SKM-1 (cell line): ENCODE measurements at regions not wholly inside any gene's neighbourhood (a gene's known extent, or its start where the extent isn't known, plus 50 kb on each side); places are given as distances from the start of the nearest gene placed in this dataset.
"Not testable (repeated sequence)": the region's sequence is repeated elsewhere in the genome, so short reads cannot be mapped to it uniquely, and the experiment has no call there.

Experiments
- DNase-seq: peaks from one replicate; lab custom pipeline; 2025; ENCODE audit not compliant: unreplicated experiment; lab: John Stamatoyannopoulos, UW

DNA sequence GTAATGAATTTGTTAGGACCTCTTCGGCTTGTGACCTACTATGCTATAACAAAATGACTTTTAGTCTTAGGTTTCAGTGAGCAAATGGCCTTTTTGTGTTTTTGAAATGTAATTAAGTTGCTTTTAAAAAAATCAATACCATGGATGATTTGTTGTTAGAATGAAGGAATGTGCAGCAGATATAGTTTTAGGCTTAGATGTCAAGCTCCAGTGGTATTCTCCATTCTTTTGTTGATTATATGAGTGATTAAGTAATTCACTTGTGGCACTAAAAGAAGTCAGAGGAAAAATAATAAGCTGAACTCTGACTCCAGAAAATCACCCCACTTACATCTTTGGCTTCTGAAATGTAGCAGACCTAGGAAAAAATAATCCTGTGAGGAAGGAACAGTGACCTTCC lies 474.1 kb upstream of the MIS18BP1 start:
- no peak for DNase-seq

DNA sequence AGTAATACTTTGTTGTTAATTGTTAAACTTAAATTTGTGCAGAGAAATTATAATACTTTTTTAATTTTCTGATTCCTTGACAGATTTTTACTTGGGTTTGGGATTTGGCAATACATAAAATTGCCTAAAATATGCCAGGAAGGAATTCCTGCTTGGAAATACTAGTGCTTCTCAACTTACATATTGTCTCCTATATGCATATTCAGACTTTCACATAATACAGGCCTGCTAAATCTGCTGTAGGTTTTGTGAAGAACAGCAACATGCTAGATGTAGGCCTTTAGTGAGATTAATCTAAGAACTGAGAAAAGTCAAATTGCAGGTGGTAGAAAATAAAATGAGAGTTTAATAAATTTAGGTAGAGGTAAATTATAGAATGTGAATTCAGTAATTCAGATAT lies 468.5 kb upstream of the MIS18BP1 start:
- no peak for DNase-seq

GRCh38 chr14:45716572-45716971 lies 463.6 kb upstream of the MIS18BP1 start:
- no peak for DNase-seq

DNA sequence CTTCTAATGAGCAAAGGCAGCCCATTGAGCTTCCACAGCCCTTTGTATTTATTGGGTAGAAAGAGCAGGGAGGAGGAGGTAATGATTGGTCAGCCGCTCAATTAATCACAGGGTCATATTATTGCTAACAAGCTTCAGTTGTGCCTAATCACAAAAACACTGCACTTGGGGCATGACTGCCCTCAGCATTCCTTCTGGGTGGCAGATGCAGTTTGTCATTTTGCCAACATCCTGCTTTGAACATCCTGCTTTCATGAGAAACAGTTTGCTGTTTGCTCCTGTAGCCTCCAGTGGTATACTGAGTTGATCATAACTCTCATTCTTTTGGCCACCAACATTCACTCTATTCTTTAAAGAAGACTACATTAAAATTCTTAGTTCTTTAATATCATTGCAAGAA lies 462.9 kb upstream of the MIS18BP1 start:
- no peak for DNase-seq

GRCh38 chr14:45709541-45709940 lies 456.5 kb upstream of the MIS18BP1 start:
- DNase-seq, result no peak

GRCh38 chr14:45705940-45706534 lies 453.0 kb upstream of the MIS18BP1 start:
- DNase-seq, result no peak

DNA sequence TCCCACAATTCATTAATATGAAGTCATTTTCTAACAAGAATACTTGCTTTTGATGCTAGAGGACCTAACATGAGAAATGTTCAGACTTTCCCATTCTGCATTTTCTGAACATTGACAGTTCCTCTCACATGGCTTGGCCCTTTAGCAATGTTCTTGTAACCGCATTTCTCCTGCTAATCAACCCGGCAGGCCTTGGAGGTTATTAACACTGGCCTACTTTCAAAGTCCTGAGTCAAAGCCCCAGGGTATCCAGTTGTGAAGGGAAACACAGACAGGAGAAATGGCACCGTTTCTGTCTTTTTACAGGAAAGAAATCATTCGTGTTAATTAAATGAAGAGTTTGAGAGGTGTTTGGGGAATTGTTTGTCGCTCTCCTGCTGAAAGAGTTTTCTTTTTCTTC lies 446.5 kb upstream of the MIS18BP1 start:
- DNase-seq, result no peak

GRCh38 chr14:45698462-45699134 lies 445.6 kb upstream of the MIS18BP1 start:
- no peak for DNase-seq

DNA sequence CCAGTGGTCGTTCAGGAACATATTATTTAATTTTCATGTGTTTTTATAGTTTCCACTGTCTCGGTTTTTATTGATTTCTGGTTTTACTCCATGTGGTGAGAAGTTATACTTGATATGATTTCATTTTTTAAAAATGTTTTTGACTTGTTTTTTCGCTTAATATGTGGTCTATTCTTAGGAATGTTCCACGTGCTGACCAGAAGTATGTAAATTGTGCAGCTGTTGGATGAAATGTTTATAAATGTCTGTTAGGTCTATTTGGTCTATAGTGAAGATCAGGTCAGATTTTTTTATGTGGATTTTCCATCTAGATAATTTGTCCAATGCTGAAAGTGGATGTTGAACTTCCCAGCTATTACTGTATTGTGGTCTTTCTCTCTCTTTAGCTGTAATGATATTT lies 433.8 kb upstream of the MIS18BP1 start:
- no peak for DNase-seq

GRCh38 chr14:45680531-45680930 lies 427.5 kb upstream of the MIS18BP1 start:
- no peak for DNase-seq

DNA sequence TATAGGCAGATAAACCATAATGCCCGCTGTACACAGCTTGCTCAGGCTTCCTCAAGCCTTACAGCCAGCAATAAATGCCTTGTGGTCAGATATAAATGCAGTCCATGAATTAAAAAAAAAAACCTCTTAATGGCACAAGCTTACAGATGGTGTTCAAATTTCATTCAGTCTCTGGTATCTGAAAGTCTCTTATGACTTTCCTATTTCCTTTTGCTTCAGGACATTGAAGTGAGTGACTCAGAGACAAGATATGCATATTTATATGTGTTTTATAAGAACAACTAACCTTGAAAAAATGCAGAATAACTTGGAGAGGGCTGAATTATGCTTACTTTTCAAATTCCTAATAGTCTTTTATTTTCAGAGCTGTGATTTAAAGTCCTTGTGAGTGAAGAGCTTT lies 426.9 kb upstream of the MIS18BP1 start:
- DNase-seq, result no peak

- DNase-seq, result no peak
Observed at GRCh38 chr14:45678163-45678562, 425.2 kb upstream of the MIS18BP1 start.

- no peak for DNase-seq
Observed at GRCh38 chr14:45673420-45673819, 420.4 kb upstream of the MIS18BP1 start.

DNA sequence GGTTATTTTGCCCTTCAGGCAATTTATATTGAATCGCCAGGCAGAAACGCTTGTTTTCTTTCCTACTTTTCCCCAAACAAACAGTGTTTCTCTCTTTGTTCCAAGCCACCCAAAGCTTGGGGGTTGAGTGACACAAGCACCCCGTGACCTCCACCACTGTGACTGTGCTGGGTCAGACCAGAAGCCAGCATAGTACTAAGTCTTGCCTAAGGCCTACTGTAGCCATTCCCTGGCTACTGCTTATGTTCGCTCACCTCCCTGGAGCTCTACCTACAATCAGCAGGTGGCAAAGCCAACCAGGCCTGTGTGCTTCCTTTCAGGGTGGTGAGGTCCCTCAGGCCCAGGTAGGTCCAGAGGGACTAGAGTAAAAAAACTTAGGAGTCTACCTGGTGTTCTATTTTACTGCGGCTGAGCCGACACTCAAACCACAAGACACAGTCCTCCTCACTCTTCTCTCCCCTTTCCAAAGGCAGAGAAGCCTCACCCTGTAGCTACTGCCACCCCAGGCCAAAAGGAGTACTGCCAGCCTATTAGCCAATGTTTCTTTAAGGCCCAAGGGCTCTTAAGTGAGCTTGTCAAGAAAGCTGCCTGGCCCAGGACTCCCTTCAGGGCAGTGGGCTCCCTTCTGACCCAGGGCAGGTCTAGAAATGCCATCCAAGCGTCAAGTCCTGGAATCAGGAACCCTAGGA lies 411.8 kb upstream of the MIS18BP1 start:
- DNase-seq, result no peak

GRCh38 chr14:45658917-45659299 lies 405.9 kb upstream of the MIS18BP1 start:
- DNase-seq, result no peak

- no peak for DNase-seq
Observed at GRCh38 chr14:45658226-45658916, 405.4 kb upstream of the MIS18BP1 start.

GRCh38 chr14:45651890-45652289 lies 398.9 kb upstream of the MIS18BP1 start:
- no peak for DNase-seq

DNA sequence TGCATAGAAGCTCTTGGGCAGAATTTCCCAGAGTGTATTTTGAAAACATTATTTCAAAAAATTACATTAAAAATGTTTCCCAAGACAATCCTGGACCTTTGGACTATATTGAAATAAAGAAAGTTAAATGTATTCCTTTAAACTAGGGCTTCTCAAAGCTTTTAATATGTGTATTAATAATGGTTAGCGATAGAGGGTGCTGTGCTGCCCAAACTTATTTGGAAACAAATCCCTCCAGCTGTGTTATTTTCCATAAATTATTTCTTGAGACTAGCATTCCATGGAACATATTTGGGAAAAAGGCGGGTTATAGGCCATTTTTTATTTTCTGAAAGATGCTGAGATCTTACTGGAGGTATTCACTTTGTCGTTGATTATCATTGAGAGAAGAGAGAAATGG lies 397.8 kb upstream of the MIS18BP1 start:
- DNase-seq, result no peak

DNA sequence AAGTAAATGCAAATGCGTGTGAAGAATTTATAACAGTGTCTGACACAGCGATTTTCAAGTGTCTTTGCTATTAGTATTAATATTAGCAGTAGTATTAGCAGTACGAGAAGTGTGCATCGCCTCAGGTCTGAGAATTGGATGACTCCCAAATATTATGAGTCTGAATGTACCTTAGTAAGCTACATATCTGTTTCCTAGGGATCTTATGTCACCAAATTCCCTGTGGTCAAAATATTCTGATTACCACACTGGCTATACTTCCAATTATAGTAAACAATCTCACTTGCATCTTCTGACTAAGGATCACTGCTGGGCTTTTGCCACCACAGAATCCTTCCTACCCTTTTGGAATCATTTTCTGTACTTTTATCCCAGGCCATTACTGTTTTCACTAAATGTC lies 396.0 kb upstream of the MIS18BP1 start:
- no peak for DNase-seq

DNA sequence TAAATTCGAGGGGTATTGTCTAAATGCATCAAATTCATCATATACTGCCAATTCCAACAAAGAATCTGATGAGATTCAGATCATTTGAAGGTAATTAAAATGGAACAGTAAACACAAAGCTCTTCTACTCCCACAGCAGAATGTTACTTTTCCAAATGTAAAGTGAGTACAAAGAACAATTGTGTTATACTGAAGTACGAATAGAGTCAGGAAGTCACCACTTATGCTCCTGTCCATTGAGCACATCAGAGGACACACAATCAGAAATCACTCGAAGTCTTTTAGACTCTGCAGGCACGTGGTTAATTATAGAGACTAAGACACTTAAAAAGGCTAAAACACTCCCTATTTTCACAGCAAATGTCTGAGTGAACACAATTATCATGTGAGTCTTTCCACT lies 388.5 kb upstream of the MIS18BP1 start:
- DNase-seq, result no peak

- not testable (repeated sequence) for DNase-seq
Observed at GRCh38 chr14:45634651-45635441, 381.8 kb upstream of the MIS18BP1 start.
